Right atrium auricular region (tissue), 2 donors: ENCODE measurements at regions not wholly inside any gene's neighbourhood (a gene's known extent, or its start where the extent isn't known, plus 50 kb on each side); places are given as distances from the start of the nearest gene placed in this dataset.

Experiments used
- DNase-seq: peaks from one replicate; pipeline ENCODE4 v3.0.0-alpha.2; 2019; ENCODE audit warnings: low spot score
- H3K27ac ChIP-seq, 2 donors: fragments of 200-600 bp; sonication (generic); 1 replicate in 1 of 2; 2 replicates in 1 of 2; pipeline ENCODE4 v1.5.1; 2016 to 2019
- H3K27me3 ChIP-seq, 2 donors: fragments of 200-600 bp; sonication (generic); one replicate each; pipeline versions ENCODE4 v1.5.1 to v1.6.0; 2017 to 2019
- H3K36me3 ChIP-seq: fragments of 200-600 bp; sonication (generic); one replicate; pipeline ENCODE4 v1.5.1; 2016
- H3K4me1 ChIP-seq, 2 donors: fragments of 200-600 bp; sonication (generic); one replicate each; pipeline versions ENCODE4 v1.5.1 to v1.6.0; 2017 to 2019
- H3K4me3 ChIP-seq, 2 donors: fragments of 200-600 bp; sonication (generic); 1 replicate in 1 of 2; 2 replicates in 1 of 2; pipeline ENCODE4 v1.5.1; 2017 to 2019; ENCODE audit warnings: mild to moderate bottlenecking in 1 of 2, moderate library complexity in 1 of 2
- H3K9me3 ChIP-seq, 2 donors: fragments of 200-600 bp; sonication (generic); one replicate each; pipeline ENCODE4 v1.5.1; 2019
- TF ChIP-seq, protein P1 (sequence below), 2 donors: fragments of 200-600 bp; sonication (generic); IDR thresholded peaks; one replicate each; pipeline ENCODE4 v1.5.1; 2019; ENCODE audit warnings: antibody characterized with exemption in 2 of 2

DNA sequence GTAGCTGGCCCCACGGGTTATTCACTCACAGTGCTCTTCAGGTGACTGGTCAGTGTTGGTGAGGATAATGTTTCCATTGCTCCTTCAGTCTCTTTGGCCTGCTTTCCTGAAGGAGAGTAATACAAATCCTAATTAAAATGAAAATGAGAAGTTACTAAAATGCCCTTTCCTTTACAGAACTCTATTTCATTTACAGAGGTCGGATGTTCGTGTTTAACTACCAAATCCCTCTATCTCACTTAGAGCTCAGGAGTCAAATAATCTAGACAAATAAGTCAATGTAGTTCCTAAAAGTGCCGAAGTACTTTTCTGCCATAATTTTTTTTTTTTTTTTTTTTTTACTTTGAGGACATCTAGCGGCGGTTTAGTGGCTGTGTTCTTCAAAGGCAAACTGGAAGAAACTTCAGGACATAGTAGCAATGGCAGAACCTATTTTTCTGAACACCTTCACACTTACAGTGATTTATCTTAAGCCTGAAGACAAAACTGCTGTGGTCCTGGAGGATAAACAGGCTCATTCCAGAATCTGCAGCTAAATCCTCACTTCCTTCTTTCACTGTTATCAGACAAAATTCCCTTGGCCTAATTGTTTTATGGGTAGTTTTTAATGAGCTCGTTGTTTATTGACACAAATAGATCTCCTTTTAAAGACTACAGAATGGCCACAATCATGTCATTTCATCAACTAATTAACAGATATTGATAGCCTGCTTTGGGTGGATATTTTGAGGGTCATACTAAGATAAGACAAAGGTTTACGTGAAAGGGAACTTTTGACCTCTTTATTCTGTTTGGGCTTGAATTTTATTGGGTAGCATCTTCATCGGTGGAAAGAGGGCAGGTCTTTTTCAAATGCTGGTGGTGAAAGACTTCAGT is 207.6 kb upstream of the DMRTA1 start:
- Histone ChIP-seq H3K4me1 (no peaks in the 10 kb centered on the region), H3K9me3 (no peaks in the 10 kb centered on the region), H3K27ac (no peak overlapping the region), H3K36me3 (no peaks in the 10 kb centered on the region), H3K27me3 (no peaks in the 10 kb centered on the region), H3K4me3 (no peak overlapping the region)
- no peak for DNase-seq
- TF ChIP-seq, protein P1, sequence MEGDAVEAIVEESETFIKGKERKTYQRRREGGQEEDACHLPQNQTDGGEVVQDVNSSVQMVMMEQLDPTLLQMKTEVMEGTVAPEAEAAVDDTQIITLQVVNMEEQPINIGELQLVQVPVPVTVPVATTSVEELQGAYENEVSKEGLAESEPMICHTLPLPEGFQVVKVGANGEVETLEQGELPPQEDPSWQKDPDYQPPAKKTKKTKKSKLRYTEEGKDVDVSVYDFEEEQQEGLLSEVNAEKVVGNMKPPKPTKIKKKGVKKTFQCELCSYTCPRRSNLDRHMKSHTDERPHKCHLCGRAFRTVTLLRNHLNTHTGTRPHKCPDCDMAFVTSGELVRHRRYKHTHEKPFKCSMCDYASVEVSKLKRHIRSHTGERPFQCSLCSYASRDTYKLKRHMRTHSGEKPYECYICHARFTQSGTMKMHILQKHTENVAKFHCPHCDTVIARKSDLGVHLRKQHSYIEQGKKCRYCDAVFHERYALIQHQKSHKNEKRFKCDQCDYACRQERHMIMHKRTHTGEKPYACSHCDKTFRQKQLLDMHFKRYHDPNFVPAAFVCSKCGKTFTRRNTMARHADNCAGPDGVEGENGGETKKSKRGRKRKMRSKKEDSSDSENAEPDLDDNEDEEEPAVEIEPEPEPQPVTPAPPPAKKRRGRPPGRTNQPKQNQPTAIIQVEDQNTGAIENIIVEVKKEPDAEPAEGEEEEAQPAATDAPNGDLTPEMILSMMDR (IDR thresholded peaks at IDR 0.05) = peak; percentile 13 to 57

DNA sequence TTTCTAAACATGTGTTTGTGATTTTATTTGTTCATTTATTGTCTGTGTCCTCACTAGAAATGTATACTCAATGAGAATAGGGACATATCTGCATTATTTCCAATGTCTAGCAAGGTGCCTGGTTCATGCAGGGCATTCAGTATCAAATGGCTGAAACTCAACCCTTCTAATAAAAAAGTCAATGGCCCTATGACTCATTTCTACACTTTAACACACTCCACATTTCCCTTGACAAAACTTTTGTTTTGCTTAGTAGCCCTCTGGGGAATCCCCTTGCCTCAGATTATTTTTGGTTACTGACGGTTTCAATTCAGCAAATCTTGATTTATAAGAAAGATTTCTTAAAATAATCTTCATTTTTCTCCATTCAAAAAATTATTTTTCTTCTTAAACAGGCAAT is 206.0 kb upstream of the DMRTA1 start:
- H3K27me3 ChIP-seq = no peaks in the 10 kb centered on the region
- no peak overlapping the region for H3K4me3 ChIP-seq
- H3K27ac ChIP-seq = no peak overlapping the region
- no peaks in the 10 kb centered on the region for H3K4me1 ChIP-seq
- TF ChIP-seq, protein P1 (IDR thresholded peaks at IDR 0.05) = no peak
- no peaks in the 10 kb centered on the region for H3K9me3 ChIP-seq
- DNase-seq = no peak
- H3K36me3 ChIP-seq = no peaks in the 10 kb centered on the region

DNA sequence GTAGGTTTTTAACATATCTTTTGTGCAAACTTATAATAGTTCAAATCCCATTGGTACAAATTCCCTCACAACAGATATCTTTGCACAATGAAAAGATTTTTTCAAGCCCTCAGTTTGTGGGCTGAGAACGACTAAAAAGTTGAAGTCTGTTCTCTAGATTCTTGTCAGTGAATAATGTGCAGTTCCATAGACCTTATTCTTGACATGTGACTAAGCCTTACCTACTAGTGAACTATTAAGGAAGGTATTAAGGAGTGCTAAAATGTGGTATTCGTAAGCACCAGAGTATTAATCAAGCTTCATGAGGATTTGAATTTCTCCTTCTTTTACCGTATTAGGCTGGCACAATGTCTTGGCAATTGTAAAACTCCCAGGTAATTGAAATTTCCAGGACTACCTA is 205.6 kb upstream of the DMRTA1 start:
- Histone ChIP-seq H3K27ac (no peak overlapping the region), H3K36me3 (no peaks in the 10 kb centered on the region), H3K4me1 (no peaks in the 10 kb centered on the region), H3K4me3 (no peak overlapping the region), H3K27me3 (no peaks in the 10 kb centered on the region), H3K9me3 (no peaks in the 10 kb centered on the region)
- DNase-seq = no peak
- TF ChIP-seq, protein P1 (IDR thresholded peaks at IDR 0.05) = no peak

DNA sequence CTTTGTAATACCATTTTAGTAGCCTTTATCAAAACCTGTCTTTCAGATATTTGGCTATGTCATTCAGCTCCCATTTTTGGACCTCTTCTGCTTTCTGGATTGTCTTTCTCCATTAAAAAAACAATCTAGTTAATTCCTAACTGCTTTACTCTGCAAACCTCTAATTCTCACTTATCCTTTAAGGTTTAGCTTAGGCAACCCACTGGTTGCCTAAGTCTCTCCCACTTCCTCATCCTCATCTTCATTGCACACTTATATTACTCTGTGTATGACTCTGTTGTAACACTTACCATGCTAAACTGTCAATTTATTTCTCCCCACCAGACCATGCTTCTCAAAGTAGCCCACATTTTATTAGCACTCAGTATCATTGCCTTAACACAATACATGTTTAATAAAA is 205.0 kb upstream of the DMRTA1 start:
- no peak for DNase-seq

DNA sequence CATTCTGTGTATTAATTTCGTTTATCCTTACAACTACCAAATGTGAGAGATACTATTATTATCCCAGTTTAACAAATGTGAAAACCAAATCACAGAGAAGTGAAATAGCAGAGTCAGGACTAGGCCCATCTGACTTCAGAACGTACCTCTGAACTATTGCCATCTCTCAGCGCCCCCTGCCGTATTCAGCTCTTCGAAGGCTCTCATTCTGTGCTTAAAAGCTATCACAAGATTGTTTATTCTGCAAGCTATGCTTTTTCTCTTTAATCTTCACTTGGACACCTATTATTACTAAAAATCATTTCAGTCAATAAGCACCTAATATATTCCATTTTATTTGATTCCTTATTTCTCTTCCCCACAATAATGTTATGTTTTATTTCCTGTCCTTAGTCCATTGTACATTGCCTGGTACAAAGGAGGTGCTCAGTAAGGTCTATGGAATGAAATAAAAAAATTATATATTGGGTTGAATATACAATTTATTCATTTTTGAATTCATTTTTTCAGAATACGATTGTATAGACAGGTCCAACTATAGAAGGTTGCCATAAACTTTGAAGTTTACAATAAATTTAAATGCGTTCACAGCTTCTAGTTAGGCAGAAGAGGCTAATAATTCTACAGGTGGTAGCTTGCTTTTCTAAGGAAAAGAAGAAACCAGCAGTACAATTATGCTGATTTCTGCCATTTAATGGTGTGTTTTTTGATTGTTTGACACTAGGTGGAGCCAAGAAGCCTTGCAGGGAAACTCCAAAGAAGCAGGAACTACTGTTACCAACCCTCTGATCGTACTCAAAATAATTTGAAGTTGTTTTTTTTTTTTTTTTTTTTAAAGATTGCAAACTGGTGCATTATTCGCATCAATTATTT is 202.2 kb upstream of the DMRTA1 start:
- no peak overlapping the region for H3K27ac ChIP-seq
- TF ChIP-seq, protein P1 (IDR thresholded peaks at IDR 0.05) = peak in 1 of 2 donors; percentile 59
- H3K27me3 ChIP-seq = no peaks in the 10 kb centered on the region
- H3K36me3 ChIP-seq = no peaks in the 10 kb centered on the region
- no peak for DNase-seq
- no peak overlapping the region for H3K4me3 ChIP-seq
- H3K4me1 ChIP-seq = no peaks in the 10 kb centered on the region
- no peaks in the 10 kb centered on the region for H3K9me3 ChIP-seq

More for the DNA sequence above, 205.0 kb upstream of the DMRTA1 start:
- TF ChIP-seq, protein P1 (IDR thresholded peaks at IDR 0.05) = no peak
- Histone ChIP-seq H3K27me3 (no peaks in the 10 kb centered on the region), H3K4me1 (no peaks in the 10 kb centered on the region), H3K27ac (no peak overlapping the region), H3K9me3 (no peaks in the 10 kb centered on the region), H3K4me3 (no peak overlapping the region), H3K36me3 (no peaks in the 10 kb centered on the region)
